Spinal cord (tissue), 9 donors: ENCODE measurements at regions not wholly inside any gene's neighbourhood (a gene's known extent, or its start where the extent isn't known, plus 50 kb on each side); places are given as distances from the start of the nearest gene placed in this dataset.
"Not testable (repeated sequence)": the region's sequence is repeated elsewhere in the genome, so short reads cannot be mapped to it uniquely, and the experiment has no call there.

Experiments
- DNase-seq, 6 donors: peaks; one replicate each; pipeline versions ENCODE4 v3.0.0 to v3.0.0-alpha.2; 2013 to 2015; ENCODE audit warnings: low spot score in 6 of 6, low read depth in 4 of 6
- H3K27ac ChIP-seq: one replicate; pipeline ENCODE4 v1.5.1; 2013; ENCODE audit warnings: low read depth, low read length, control low read depth
- H3K27me3 ChIP-seq: one replicate; pipeline ENCODE4 v1.6.1; 2013; ENCODE audit warnings: low read length; ENCODE audit not compliant: control insufficient read depth, insufficient read depth
- H3K36me3 ChIP-seq: one replicate; pipeline ENCODE4 v1.6.1; 2013; ENCODE audit warnings: low read length; ENCODE audit not compliant: control insufficient read depth, insufficient read depth
- H3K4me1 ChIP-seq: one replicate; pipeline ENCODE4 v1.6.1; 2013; ENCODE audit warnings: low read length; ENCODE audit not compliant: control insufficient read depth, insufficient read depth
- H3K4me3 ChIP-seq: one replicate; pipeline ENCODE4 v1.5.1; 2013; ENCODE audit warnings: low read depth, low read length, control low read depth
- H3K9me3 ChIP-seq: one replicate; pipeline ENCODE4 v1.6.1; 2013; ENCODE audit warnings: low read length; ENCODE audit not compliant: control insufficient read depth, insufficient read depth
- WGBS: methylation state at CpG from one replicate; pipeline ENCODE4 v1.1.5; 2013; ENCODE audit warnings: missing lambda C conversion rate; ENCODE audit not compliant: insufficient coverage; 5-methylcytosine and 5-hydroxymethylcytosine counted together
- donor health status: healthy.

- H3K27ac ChIP-seq: no peak overlapping the region
- H3K36me3 ChIP-seq: no peaks in the 10 kb centered on the region
- no peak overlapping the region for H3K4me3 ChIP-seq
- no peaks in the 10 kb centered on the region for H3K27me3 ChIP-seq
- no peaks in the 10 kb centered on the region for H3K9me3 ChIP-seq
- DNase-seq: no peak
- no peaks in the 10 kb centered on the region for H3K4me1 ChIP-seq
- WGBS: 91% methylated on average over 1 of the region's 2 CpGs
Measured at GRCh38 chr9:94464790-94465189, 90.1 kb upstream of the PCAT7 start.

GRCh38 chr9:94472063-94472462 is 82.8 kb upstream of the PCAT7 start:
- H3K27ac ChIP-seq, H3K4me3 ChIP-seq, DNase-seq, H3K4me1 ChIP-seq, H3K9me3 ChIP-seq, H3K27me3 ChIP-seq, H3K36me3 ChIP-seq: not testable (repeated sequence)
- 86% methylated on average over 1 of the region's 4 CpGs for WGBS

GRCh38 chr9:94472806-94473360 is 82.0 kb upstream of the PCAT7 start:
- DNase-seq: no peak
- Histone ChIP-seq H3K36me3 (no peaks in the 10 kb centered on the region), H3K9me3 (no peaks in the 10 kb centered on the region), H3K27me3 (no peaks in the 10 kb centered on the region), H3K4me1 (no peaks in the 10 kb centered on the region), H3K27ac (no peak overlapping the region), H3K4me3 (no peak overlapping the region)
- WGBS: 92% methylated on average over 2 of the region's 4 CpGs

GRCh38 chr9:94478755-94479730 is 75.8 kb upstream of the PCAT7 start:
- WGBS: 98% methylated on average over 27 of the region's 29 CpGs
- no peak overlapping the region for H3K27ac ChIP-seq
- DNase-seq: no peak
- H3K9me3 ChIP-seq: no peaks in the 10 kb centered on the region
- no peaks in the 10 kb centered on the region for H3K27me3 ChIP-seq
- peaks cover 4% of the 10 kb centered on the region for H3K4me1 ChIP-seq
- H3K36me3 ChIP-seq: no peaks in the 10 kb centered on the region
- H3K4me3 ChIP-seq: no peak overlapping the region

- Histone ChIP-seq H3K27me3 (no peaks in the 10 kb centered on the region), H3K9me3 (no peaks in the 10 kb centered on the region), H3K4me3 (no peak overlapping the region), H3K4me1 (peaks cover 4% of the 10 kb centered on the region), H3K27ac (no peak overlapping the region), H3K36me3 (no peaks in the 10 kb centered on the region)
- 86% methylated on average over 7 of the region's 9 CpGs for WGBS
- no peak for DNase-seq
Measured at GRCh38 chr9:94479757-94480156, 75.1 kb upstream of the PCAT7 start.

- 87% methylated on average over 11 of the region's 11 CpGs for WGBS
- no peaks in the 10 kb centered on the region for H3K27me3 ChIP-seq
Measured at GRCh38 chr9:94480205-94480604, 74.7 kb upstream of the PCAT7 start.

GRCh38 chr9:94482110-94482509 is 72.8 kb upstream of the PCAT7 start:
- H3K27ac ChIP-seq: no peak overlapping the region
- no peaks in the 10 kb centered on the region for H3K9me3 ChIP-seq
- 65% methylated on average over 3 of the region's 4 CpGs for WGBS
- H3K36me3 ChIP-seq: no peaks in the 10 kb centered on the region
- H3K27me3 ChIP-seq: no peaks in the 10 kb centered on the region
- H3K4me1 ChIP-seq: peaks cover 4% of the 10 kb centered on the region
- DNase-seq: no peak
- H3K4me3 ChIP-seq: no peak overlapping the region

More at GRCh38 chr9:94480205-94480604, 74.7 kb upstream of the PCAT7 start:
- Histone ChIP-seq H3K36me3 (no peaks in the 10 kb centered on the region), H3K9me3 (no peaks in the 10 kb centered on the region), H3K4me1 (peaks cover 4% of the 10 kb centered on the region), H3K4me3 (no peak overlapping the region), H3K27ac (no peak overlapping the region)
- no peak for DNase-seq

- Histone ChIP-seq H3K36me3 (no peaks in the 10 kb centered on the region), H3K4me1 (no peaks in the 10 kb centered on the region), H3K4me3 (no peak overlapping the region), H3K9me3 (no peaks in the 10 kb centered on the region), H3K27ac (no peak overlapping the region), H3K27me3 (no peaks in the 10 kb centered on the region)
- no peak for DNase-seq
- WGBS: 32% methylated on average over 1 of the region's 1 CpG
Measured at GRCh38 chr9:94490465-94490864, 64.4 kb upstream of the PCAT7 start.

GRCh38 chr9:94492125-94492524 is 62.8 kb upstream of the PCAT7 start:
- WGBS: 81% methylated on average over 6 of the region's 6 CpGs
- H3K4me3 ChIP-seq, H3K27ac ChIP-seq: not testable (repeated sequence)

More at GRCh38 chr9:94492125-94492524, 62.8 kb upstream of the PCAT7 start:
- H3K9me3 ChIP-seq, DNase-seq, H3K4me1 ChIP-seq, H3K36me3 ChIP-seq, H3K27me3 ChIP-seq: not testable (repeated sequence)
